H1 (cell line): ENCODE measurements at regions not wholly inside any gene's neighbourhood (a gene's known extent, or its start where the extent isn't known, plus 50 kb on each side); places are given as distances from the start of the nearest gene placed in this dataset.

Source experiments
- CTCF ChIA-PET: fragments of 300-600 bp; sonication (Branson Sonifier 250); formaldehyde crosslinking; loops from one replicate; lab custom pipeline; 2021; ENCODE audit not compliant: partially characterized antibody; lab: Charles Lee
- POLR2A ChIA-PET: fragments of 300-600 bp; sonication (Branson Sonifier 250); formaldehyde crosslinking; loops from one replicate; lab custom pipeline; 2021; ENCODE audit warnings: inconsistent platforms; ENCODE audit not compliant: partially characterized antibody; lab: Charles Lee
- DNase-seq, 2 experiments: peaks; one replicate each; pipeline versions ENCODE4 v3.0.0 to v3.0.0-alpha.2; 2010 to 2022; ENCODE audit warnings: low spot score in 2 of 2, low read depth in 1 of 2, mixed read lengths in 1 of 2
- FAIRE-seq: peaks from 2 replicates; lab custom pipeline; 2011; peaks lifted over from hg19 to GRCh38; lab: Jason Lieb, UNC
- H2AFZ ChIP-seq: 2 replicates; pipeline ENCODE4 v1.8.1; 2012; ENCODE audit warnings: low read length, inconsistent platforms
- H2AK5ac ChIP-seq: 2 replicates; pipeline ENCODE4 v1.6.1; 2013; ENCODE audit warnings: low read depth, low read length
- H2BK120ac ChIP-seq: replicated peaks from 2 replicates; pipeline ENCODE3; 2013; ENCODE audit warnings: low read depth, low read length, inconsistent platforms
- H2BK12ac ChIP-seq: 2 replicates; pipeline ENCODE4 v1.6.1; 2013; ENCODE audit warnings: low read depth, low read length
- H2BK15ac ChIP-seq: 2 replicates; pipeline ENCODE4 v1.6.1; 2013; ENCODE audit warnings: low read length
- H2BK20ac ChIP-seq: 2 replicates; pipeline ENCODE4 v1.6.1; 2013; ENCODE audit warnings: low read length
- H2BK5ac ChIP-seq: 2 replicates; pipeline ENCODE4 v1.6.1; 2013; ENCODE audit warnings: low read depth, low read length
- H3K14ac ChIP-seq: 2 replicates; pipeline ENCODE4 v1.6.1; 2013; ENCODE audit warnings: inconsistent platforms; ENCODE audit not compliant: insufficient read length
- H3K18ac ChIP-seq: 2 replicates; pipeline ENCODE4 v1.6.1; 2013; ENCODE audit warnings: low read length; ENCODE audit errors: extremely low read depth
- H3K23ac ChIP-seq: 2 replicates; pipeline ENCODE4 v1.6.1; 2013; ENCODE audit warnings: inconsistent platforms; ENCODE audit not compliant: insufficient read length
- H3K23me2 ChIP-seq: 2 replicates; pipeline ENCODE4 v1.6.1; 2013; ENCODE audit warnings: low read depth, low read length
- H3K27ac ChIP-seq: 2 replicates; pipeline ENCODE4 v1.6.1; 2011; ENCODE audit warnings: low read depth, low read length, inconsistent platforms
- H3K27me3 ChIP-seq, 4 experiments: replicated peaks in 1 of 4; 1 replicate in 1 of 4; 2 replicates in 3 of 4; pipeline versions ENCODE4 v1.6.1 to v1.8.1; 2011 to 2013; ENCODE audit warnings: low read length in 3 of 4, mild to moderate bottlenecking in 3 of 4, inconsistent platforms in 2 of 4, mixed read lengths in 2 of 4, moderate library complexity in 1 of 4; ENCODE audit not compliant: control insufficient read depth in 3 of 4, insufficient read depth in 3 of 4; ENCODE audit errors: extremely low read depth in 1 of 4
- H3K36me3 ChIP-seq, 4 experiments: 2 replicates each; pipeline versions ENCODE4 v1.6.1 to v1.8.1; 2011 to 2013; ENCODE audit warnings: mild to moderate bottlenecking in 4 of 4, low read length in 3 of 4, moderate library complexity in 2 of 4, control low read depth in 1 of 4, inconsistent platforms in 1 of 4; ENCODE audit not compliant: insufficient read depth in 4 of 4, control insufficient read depth in 2 of 4
- H3K4ac ChIP-seq: replicated peaks from 2 replicates; pipeline ENCODE3; 2013; ENCODE audit warnings: low read length, low read depth, mixed read lengths, inconsistent platforms; ENCODE audit not compliant: insufficient read length
- H3K4me1 ChIP-seq, 4 experiments: replicated peaks in 1 of 4; 1 replicate in 1 of 4; 2 replicates in 3 of 4; pipeline versions ENCODE4 v1.6.1 to v1.8.1; 2011 to 2013; ENCODE audit warnings: low read length in 3 of 4, inconsistent platforms in 2 of 4, mixed read lengths in 1 of 4; ENCODE audit not compliant: insufficient read depth in 4 of 4, control insufficient read depth in 3 of 4
- H3K4me2 ChIP-seq, 2 experiments: 2 replicates each; pipeline versions ENCODE4 v1.6.1 to v1.8.1; 2011 to 2013; ENCODE audit warnings: low read depth in 2 of 2, low read length in 2 of 2, control low read depth in 1 of 2, inconsistent platforms in 1 of 2, mild to moderate bottlenecking in 1 of 2; ENCODE audit not compliant: insufficient read depth in 1 of 2
- H3K4me3 ChIP-seq, 4 experiments: fragments of 200-600, 300-600 bp in 1 of 4; sonication (generic), shearing (Covaris generic), sonication (Bioruptor Twin) in 1 of 4; 2 replicates each; pipeline versions ENCODE4 v1.5.1 to v1.8.1; 2011 to 2016; ENCODE audit warnings: low read length in 4 of 4, low read depth in 3 of 4, control low read depth in 2 of 4, inconsistent platforms in 2 of 4, mild to moderate bottlenecking in 2 of 4, mixed read lengths in 1 of 4, moderate library complexity in 1 of 4; ENCODE audit not compliant: insufficient read depth in 2 of 4; ENCODE audit errors: extremely low read depth in 1 of 4
- H3K56ac ChIP-seq: replicated peaks from 2 replicates; pipeline ENCODE3; 2013; ENCODE audit warnings: low read depth, mild to moderate bottlenecking, mixed read lengths, low read length, inconsistent platforms; ENCODE audit not compliant: insufficient read length
- H3K79me1 ChIP-seq: 2 replicates; pipeline ENCODE4 v1.6.1; 2013; ENCODE audit warnings: low read depth, low read length, control low read depth
- H3K79me2 ChIP-seq, 2 experiments: 2 replicates each; pipeline versions ENCODE4 v1.6.1 to v1.8.1; 2012 to 2013; ENCODE audit warnings: low read length in 2 of 2, mild to moderate bottlenecking in 2 of 2, inconsistent platforms in 1 of 2; ENCODE audit not compliant: insufficient read depth in 2 of 2, control insufficient read depth in 1 of 2
- H3K9ac ChIP-seq, 4 experiments: replicated peaks in 1 of 4; 1 replicate in 1 of 4; 2 replicates in 3 of 4; pipeline versions ENCODE4 v1.6.1 to v1.8.1; 2011 to 2013; ENCODE audit warnings: low read depth in 3 of 4, low read length in 3 of 4, control low read depth in 2 of 4, mild to moderate bottlenecking in 2 of 4, moderate library complexity in 2 of 4, inconsistent platforms in 1 of 4; ENCODE audit errors: extremely low read depth in 1 of 4
- H3K9me3 ChIP-seq, 2 experiments: 2 replicates each; pipeline versions ENCODE4 v1.6.1 to v1.8.1; 2012 to 2013; ENCODE audit warnings: mild to moderate bottlenecking in 2 of 2, moderate library complexity in 2 of 2, control low read depth in 1 of 2, inconsistent platforms in 1 of 2, low read depth in 1 of 2, low read length in 1 of 2, mixed read lengths in 1 of 2; ENCODE audit not compliant: insufficient read depth in 2 of 2
- H4K20me1 ChIP-seq, 2 experiments: replicated peaks in 1 of 2; 2 replicates each; pipeline versions ENCODE3 to v1.8.1; 2011 to 2013; ENCODE audit warnings: inconsistent platforms in 2 of 2, low read length in 2 of 2, mild to moderate bottlenecking in 1 of 2; ENCODE audit not compliant: insufficient read depth in 2 of 2, control insufficient read depth in 1 of 2
- H4K5ac ChIP-seq: 2 replicates; pipeline ENCODE4 v1.6.1; 2013; ENCODE audit warnings: low read length, low read depth, mixed read lengths, inconsistent platforms; ENCODE audit not compliant: insufficient read length
- H4K8ac ChIP-seq: 2 replicates; pipeline ENCODE4 v1.8.0; 2013; ENCODE audit warnings: mild to moderate bottlenecking, moderate library complexity, low read length, inconsistent platforms; ENCODE audit not compliant: insufficient read depth; ENCODE audit errors: extremely low read depth
- H4K91ac ChIP-seq: replicated peaks from 2 replicates; pipeline ENCODE3; 2013; ENCODE audit warnings: low read length, mixed read lengths, inconsistent platforms; ENCODE audit not compliant: insufficient read length
- EZH2 ChIP-seq: fragments of 200-600 bp; sonication (generic); IDR thresholded peaks from 2 replicates; pipeline ENCODE4 v1.7.1; 2012; ENCODE audit warnings: low read depth, mild to moderate bottlenecking, moderate library complexity, low read length, inconsistent platforms; ENCODE audit not compliant: severe bottlenecking
- KDM1A ChIP-seq: fragments of 200-600, 300-600 bp; sonication (generic); IDR thresholded peaks from 2 replicates; pipeline ENCODE4 v1.7.1; 2016; ENCODE audit warnings: mild to moderate bottlenecking, low read length, borderline replicate concordance
- MAFK ChIP-seq: IDR thresholded peaks from 2 replicates; pipeline ENCODE4 v1.6.1; 2012; ENCODE audit warnings: low read depth, mild to moderate bottlenecking, improper control_type of control experiment, low read length
- RBBP5 ChIP-seq: IDR thresholded peaks from 2 replicates; pipeline ENCODE4 v1.7.1; 2012; ENCODE audit warnings: low read depth, mild to moderate bottlenecking, inconsistent platforms, low read length, moderate library complexity, borderline replicate concordance
- SP1 ChIP-seq: IDR thresholded peaks from 2 replicates; pipeline ENCODE4 v1.6.1; 2011; ENCODE audit warnings: low read depth, low read length
- YY1 ChIP-seq: IDR thresholded peaks from 2 replicates; pipeline ENCODE4 v1.6.1; 2011; ENCODE audit warnings: low read depth, mild to moderate bottlenecking, low read length
- ZNF274 ChIP-seq: IDR thresholded peaks from 2 replicates; pipeline ENCODE4 v1.7.0; 2012; ENCODE audit warnings: low read length, borderline replicate concordance; ENCODE audit errors: extremely low read depth
- WGBS, 2 experiments: shearing (Covaris generic) in 1 of 2; methylation state at CpG; one replicate each; pipeline versions ENCODE4 v1.1.6 to v1.1.7; 2013 to 2015; ENCODE audit warnings: low lambda C conversion rate in 2 of 2, mixed read lengths in 2 of 2, inconsistent platforms in 1 of 2, low coverage in 1 of 2, missing lambda C conversion rate in 1 of 2; ENCODE audit not compliant: insufficient replicate concordance in 2 of 2, insufficient coverage in 1 of 2, insufficient read length in 1 of 2; ENCODE audit errors: extremely low coverage in 1 of 2, missing lambda C conversion rate in 1 of 2; 5-methylcytosine and 5-hydroxymethylcytosine counted together

DNA sequence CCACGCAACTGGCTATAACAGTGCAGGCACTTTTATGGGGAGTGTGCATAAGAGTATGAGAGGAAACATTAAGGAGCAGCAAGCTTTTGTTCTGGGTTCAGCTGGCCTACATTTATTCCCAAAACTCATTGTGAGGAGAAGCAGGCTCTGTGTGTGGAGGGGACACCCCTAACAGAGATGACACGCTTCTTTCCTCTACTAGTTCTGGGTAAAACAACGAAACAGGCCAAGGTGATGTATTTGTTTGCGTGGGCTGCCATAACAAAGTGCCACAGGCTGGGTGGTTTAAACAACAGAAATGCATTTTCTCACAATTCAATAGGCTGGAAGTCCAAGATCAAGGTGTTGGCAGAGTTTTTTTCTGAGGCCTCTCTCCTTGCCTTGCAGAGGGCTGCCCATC, 488.6 kb downstream of the MID1IP1 start:
- Histone ChIP-seq H3K23ac (no peak overlapping the region), H3K18ac (no peak overlapping the region), H2BK20ac (no peak overlapping the region), H3K4ac (no peak overlapping the region), H3K4me2 (no peak overlapping the region), H3K14ac (no peak overlapping the region), H3K27ac (no peak overlapping the region), H3K4me3 (no peak overlapping the region), H4K8ac (no peak overlapping the region), H3K36me3 (no peaks in the 10 kb centered on the region), H2AFZ (no peak overlapping the region), H2BK15ac (no peak overlapping the region), H3K9me3 (no peaks in the 10 kb centered on the region), H4K91ac (no peak overlapping the region), H3K27me3 (no peaks in the 10 kb centered on the region), H2BK120ac (no peak overlapping the region), H4K20me1 (no peaks in the 10 kb centered on the region), H4K5ac (no peak overlapping the region), H3K79me2 (no peaks in the 10 kb centered on the region), H3K79me1 (no peaks in the 10 kb centered on the region), H3K23me2 (no peaks in the 10 kb centered on the region; the same call in 1 of the 2 replicates), H3K9ac (no peak overlapping the region), H2AK5ac (no peak overlapping the region), H3K56ac (no peak overlapping the region), H3K4me1 (no peaks in the 10 kb centered on the region), H2BK5ac (no peak overlapping the region), H2BK12ac (no peak overlapping the region)
- FAIRE-seq: no peak
- 79% methylated on average over 4 of the region's 4 CpGs; no CpG with 5 or more reads in 1 of the 2 experiments for WGBS, 2 experiments
- no peak for DNase-seq
- POLR2A ChIA-PET: no interaction called here
- TF ChIP-seq RBBP5: no peak
- TF ChIP-seq MAFK: no peak
- no peak for TF ChIP-seq ZNF274
- TF ChIP-seq EZH2: no peak
- TF ChIP-seq KDM1A: no peak
- no peak for TF ChIP-seq SP1
- no peak for TF ChIP-seq YY1
- CTCF ChIA-PET: interaction anchor here (0.8 kb wide), 1 partner anchor 11 kb away, joined by 3 read pairs; no protein-coding TSS in a partner anchor
